BJ (cell line): ENCODE measurements at regions not wholly inside any gene's neighbourhood (a gene's known extent, or its start where the extent isn't known, plus 50 kb on each side); places are given as distances from the start of the nearest gene placed in this dataset.

Source experiments
- CTCF ChIA-PET: fragments of 350-600 bp; formaldehyde crosslinking; extraction: SDS; loops from one replicate; lab custom pipeline; 2021; ENCODE audit warnings: antibody characterized with exemption, inconsistent platforms; lab: Yijun Ruan, JAX
- POLR2A ChIA-PET: fragments of 300-600 bp; sonication (Branson Sonifier 250); formaldehyde crosslinking; extraction: SDS; loops from one replicate; lab custom pipeline; 2021; ENCODE audit warnings: antibody characterized with exemption; lab: Charles Lee
- DNase-seq: peaks from one replicate; pipeline ENCODE4 v3.0.0-alpha.2; 2011; ENCODE audit warnings: low read depth
- H3K27me3 ChIP-seq: 2 replicates; pipeline ENCODE4 v1.6.0; 2011; ENCODE audit warnings: low read length; ENCODE audit not compliant: control insufficient read depth, insufficient read depth
- H3K36me3 ChIP-seq: 2 replicates; pipeline ENCODE4 v1.5.1; 2011; ENCODE audit warnings: low read length; ENCODE audit not compliant: control insufficient read depth, insufficient read depth
- H3K4me3 ChIP-seq: 2 replicates; pipeline ENCODE4 v1.5.1; 2011; ENCODE audit warnings: low read depth, mild to moderate bottlenecking, control low read depth, low read length
- CTCF ChIP-seq: IDR thresholded peaks from 2 replicates; pipeline ENCODE4 v1.5.1; 2011; ENCODE audit warnings: low read depth, mild to moderate bottlenecking, control low read depth, inconsistent platforms, low read length, moderate library complexity; ENCODE audit not compliant: insufficient read depth

GRCh38 chr15:52855157-52855556 is 65.0 kb upstream of the ONECUT1 start:
- no peaks in the 10 kb centered on the region for H3K36me3 ChIP-seq
- POLR2A ChIA-PET, result no interaction called here
- H3K27me3 ChIP-seq, result no peaks in the 10 kb centered on the region
- CTCF ChIA-PET, result no interaction called here
- no peak overlapping the region for H3K4me3 ChIP-seq
- DNase-seq, result no peak
- no peak for TF ChIP-seq CTCF

DNA sequence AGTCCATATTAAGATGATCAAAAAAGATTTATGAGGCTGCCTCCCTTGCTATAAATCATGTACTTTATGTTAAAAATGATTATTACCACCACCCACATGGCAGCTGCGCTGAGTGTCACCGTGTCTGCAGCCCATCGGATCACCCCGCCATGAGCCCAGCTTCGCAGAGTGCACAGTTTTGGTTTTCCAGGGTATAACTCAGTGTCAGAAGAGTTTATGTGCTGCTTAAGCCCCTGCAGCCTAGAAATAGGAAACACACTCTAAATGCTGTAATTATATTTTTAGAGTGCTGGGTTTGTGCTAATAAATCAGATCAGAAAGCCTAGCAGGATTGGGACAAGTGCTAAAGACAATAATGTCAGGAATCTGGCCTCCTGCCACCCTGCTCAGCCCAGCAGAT is 54.7 kb upstream of the ONECUT1 start:
- POLR2A ChIA-PET, result no interaction called here

More for the DNA sequence above, 54.7 kb upstream of the ONECUT1 start:
- Histone ChIP-seq H3K36me3 (no peaks in the 10 kb centered on the region), H3K4me3 (no peak overlapping the region), H3K27me3 (no peaks in the 10 kb centered on the region)
- DNase-seq, result no peak
- CTCF ChIA-PET, result no interaction called here
- TF ChIP-seq CTCF, result no peak
